ENCODE measurements at regions not wholly inside any gene's neighbourhood (a gene's known extent, or its start where the extent isn't known, plus 50 kb on each side); places are given as distances from the start of the nearest gene placed in this dataset.

DNA sequence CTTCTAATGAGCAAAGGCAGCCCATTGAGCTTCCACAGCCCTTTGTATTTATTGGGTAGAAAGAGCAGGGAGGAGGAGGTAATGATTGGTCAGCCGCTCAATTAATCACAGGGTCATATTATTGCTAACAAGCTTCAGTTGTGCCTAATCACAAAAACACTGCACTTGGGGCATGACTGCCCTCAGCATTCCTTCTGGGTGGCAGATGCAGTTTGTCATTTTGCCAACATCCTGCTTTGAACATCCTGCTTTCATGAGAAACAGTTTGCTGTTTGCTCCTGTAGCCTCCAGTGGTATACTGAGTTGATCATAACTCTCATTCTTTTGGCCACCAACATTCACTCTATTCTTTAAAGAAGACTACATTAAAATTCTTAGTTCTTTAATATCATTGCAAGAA lies 462.9 kb upstream of the MIS18BP1 start:
- no peak overlapping the region for H3K27ac Mint-ChIP-seq (ENCODE audit: unreplicated experiment)
- H3K36me3 Mint-ChIP-seq (ENCODE audit: unreplicated experiment), result no peaks in the 10 kb centered on the region
- peaks cover 3% of the 10 kb centered on the region for H3K27me3 Mint-ChIP-seq (ENCODE audit: unreplicated experiment)
- no peaks in the 10 kb centered on the region for H3K9me3 Mint-ChIP-seq (ENCODE audit: unreplicated experiment)
- TF ChIP-seq, protein P1, sequence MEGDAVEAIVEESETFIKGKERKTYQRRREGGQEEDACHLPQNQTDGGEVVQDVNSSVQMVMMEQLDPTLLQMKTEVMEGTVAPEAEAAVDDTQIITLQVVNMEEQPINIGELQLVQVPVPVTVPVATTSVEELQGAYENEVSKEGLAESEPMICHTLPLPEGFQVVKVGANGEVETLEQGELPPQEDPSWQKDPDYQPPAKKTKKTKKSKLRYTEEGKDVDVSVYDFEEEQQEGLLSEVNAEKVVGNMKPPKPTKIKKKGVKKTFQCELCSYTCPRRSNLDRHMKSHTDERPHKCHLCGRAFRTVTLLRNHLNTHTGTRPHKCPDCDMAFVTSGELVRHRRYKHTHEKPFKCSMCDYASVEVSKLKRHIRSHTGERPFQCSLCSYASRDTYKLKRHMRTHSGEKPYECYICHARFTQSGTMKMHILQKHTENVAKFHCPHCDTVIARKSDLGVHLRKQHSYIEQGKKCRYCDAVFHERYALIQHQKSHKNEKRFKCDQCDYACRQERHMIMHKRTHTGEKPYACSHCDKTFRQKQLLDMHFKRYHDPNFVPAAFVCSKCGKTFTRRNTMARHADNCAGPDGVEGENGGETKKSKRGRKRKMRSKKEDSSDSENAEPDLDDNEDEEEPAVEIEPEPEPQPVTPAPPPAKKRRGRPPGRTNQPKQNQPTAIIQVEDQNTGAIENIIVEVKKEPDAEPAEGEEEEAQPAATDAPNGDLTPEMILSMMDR (IDR thresholded peaks at IDR 0.05; ENCODE audit: partially characterized antibody, unreplicated experiment), result no peak
- DNase-seq, result no peak
- H3K4me3 Mint-ChIP-seq (ENCODE audit: unreplicated experiment), result no peak overlapping the region
- H3K4me1 Mint-ChIP-seq (ENCODE audit: low read depth, unreplicated experiment), result no peaks in the 10 kb centered on the region

- Mint-ChIP-seq H3K27ac (ENCODE audit: unreplicated experiment) (no peak overlapping the region), H3K36me3 (ENCODE audit: unreplicated experiment) (no peaks in the 10 kb centered on the region), H3K27me3 (ENCODE audit: unreplicated experiment) (no peaks in the 10 kb centered on the region), H3K4me3 (ENCODE audit: unreplicated experiment) (no peak overlapping the region), H3K9me3 (ENCODE audit: unreplicated experiment) (no peaks in the 10 kb centered on the region), H3K4me1 (ENCODE audit: low read depth, unreplicated experiment) (no peaks in the 10 kb centered on the region)
- no peak for DNase-seq
- TF ChIP-seq, protein P1 (IDR thresholded peaks at IDR 0.05; ENCODE audit: partially characterized antibody, unreplicated experiment), result no peak
Observed at GRCh38 chr14:45709541-45709940, 456.5 kb upstream of the MIS18BP1 start.

DNA sequence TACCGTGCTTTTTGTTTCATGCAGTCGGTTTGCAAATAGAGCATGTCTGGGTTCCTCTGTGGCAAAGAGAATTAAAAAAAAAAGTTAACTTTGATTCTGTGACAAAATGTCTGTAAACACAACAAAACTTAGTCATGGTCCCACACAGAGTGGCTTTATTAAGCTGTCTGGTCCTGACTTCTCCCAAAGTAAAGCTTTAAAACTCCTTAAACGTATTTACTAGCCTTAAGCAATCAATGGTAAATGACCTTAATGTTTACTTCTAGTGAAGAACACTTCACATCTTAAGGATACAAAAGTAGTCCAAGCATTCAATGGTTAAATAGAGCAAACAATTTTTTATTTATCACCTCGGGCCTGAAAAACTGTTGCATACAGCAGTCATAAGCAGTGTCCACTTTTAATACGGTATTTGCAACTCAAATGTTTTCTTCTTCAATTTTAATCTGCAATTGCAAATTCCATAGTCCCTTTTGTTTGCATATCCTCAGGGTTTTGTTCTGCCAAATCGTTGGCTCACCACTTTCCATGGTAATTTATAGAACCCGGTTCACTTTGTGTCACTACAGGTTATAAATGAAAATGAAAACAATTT lies 453.0 kb upstream of the MIS18BP1 start:
- TF ChIP-seq, protein P1 (IDR thresholded peaks at IDR 0.05; ENCODE audit: partially characterized antibody, unreplicated experiment), result no peak
- no peaks in the 10 kb centered on the region for H3K4me1 Mint-ChIP-seq (ENCODE audit: low read depth, unreplicated experiment)
- no peak overlapping the region for H3K27ac Mint-ChIP-seq (ENCODE audit: unreplicated experiment)
- H3K27me3 Mint-ChIP-seq (ENCODE audit: unreplicated experiment), result no peaks in the 10 kb centered on the region
- H3K4me3 Mint-ChIP-seq (ENCODE audit: unreplicated experiment), result no peak overlapping the region
- no peaks in the 10 kb centered on the region for H3K9me3 Mint-ChIP-seq (ENCODE audit: unreplicated experiment)
- no peaks in the 10 kb centered on the region for H3K36me3 Mint-ChIP-seq (ENCODE audit: unreplicated experiment)
- no peak for DNase-seq

GRCh38 chr14:45699471-45699870 lies 446.5 kb upstream of the MIS18BP1 start:
- Mint-ChIP-seq H3K4me1 (ENCODE audit: low read depth, unreplicated experiment) (no peaks in the 10 kb centered on the region), H3K4me3 (ENCODE audit: unreplicated experiment) (no peak overlapping the region), H3K27me3 (ENCODE audit: unreplicated experiment) (no peaks in the 10 kb centered on the region), H3K9me3 (ENCODE audit: unreplicated experiment) (no peaks in the 10 kb centered on the region), H3K36me3 (ENCODE audit: unreplicated experiment) (no peaks in the 10 kb centered on the region), H3K27ac (ENCODE audit: unreplicated experiment) (no peak overlapping the region)
- TF ChIP-seq, protein P1 (IDR thresholded peaks at IDR 0.05; ENCODE audit: partially characterized antibody, unreplicated experiment), result no peak
- DNase-seq, result no peak

- Mint-ChIP-seq H3K4me1 (ENCODE audit: low read depth, unreplicated experiment) (no peaks in the 10 kb centered on the region), H3K27me3 (ENCODE audit: unreplicated experiment) (no peaks in the 10 kb centered on the region), H3K27ac (ENCODE audit: unreplicated experiment) (no peak overlapping the region), H3K4me3 (ENCODE audit: unreplicated experiment) (no peak overlapping the region), H3K9me3 (ENCODE audit: unreplicated experiment) (no peaks in the 10 kb centered on the region), H3K36me3 (ENCODE audit: unreplicated experiment) (no peaks in the 10 kb centered on the region)
- no peak for DNase-seq
- TF ChIP-seq, protein P1 (IDR thresholded peaks at IDR 0.05; ENCODE audit: partially characterized antibody, unreplicated experiment), result no peak
Observed at GRCh38 chr14:45698462-45699134, 445.6 kb upstream of the MIS18BP1 start.
